Kasumi-1 (cell line): ENCODE measurements at regions not wholly inside any gene's neighbourhood (a gene's known extent, or its start where the extent isn't known, plus 50 kb on each side); places are given as distances from the start of the nearest gene placed in this dataset.

Source experiments
- DNase-seq, 2 experiments: peaks; one replicate each; lab custom pipeline; 2025; lab: John Stamatoyannopoulos, UW

GRCh38 chr4:106767991-106768390 is 268.1 kb downstream of the DKK2 start:
- DNase-seq, result no peak

GRCh38 chr4:106766519-106766918 is 269.6 kb downstream of the DKK2 start:
- no peak for DNase-seq

- DNase-seq, result no peak
These were observed 271.3 kb downstream of the DKK2 start for GRCh38 chr4:106764774-106765173.

- no peak for DNase-seq
These were observed 273.3 kb downstream of the DKK2 start for GRCh38 chr4:106762666-106763443.

- no peak for DNase-seq
These were observed 282.7 kb downstream of the DKK2 start for GRCh38 chr4:106753426-106753825.

- DNase-seq, result peak; percentile 54
These were observed 289.7 kb downstream of the DKK2 start for GRCh38 chr4:106746451-106746850.

- DNase-seq, result peak; percentile 23
These were observed 298.0 kb downstream of the DKK2 start for GRCh38 chr4:106738121-106738520.

- no peak for DNase-seq
These were observed 317.6 kb downstream of the DKK2 start for GRCh38 chr4:106718548-106718947.

- DNase-seq, result no peak
These were observed 319.0 kb downstream of the DKK2 start for GRCh38 chr4:106717091-106717490.

GRCh38 chr4:106715825-106716224 is 320.3 kb downstream of the DKK2 start:
- DNase-seq, result no peak

GRCh38 chr4:106708464-106708816 is 327.7 kb downstream of the DKK2 start:
- DNase-seq, result peak; percentile 46 to 56

GRCh38 chr4:106707776-106708463 is 328.2 kb downstream of the DKK2 start:
- DNase-seq, result peak; percentile 77 to 89

GRCh38 chr4:106704253-106704870 is 331.8 kb downstream of the DKK2 start:
- DNase-seq, result no peak

GRCh38 chr4:106700321-106700720 is 331.7 kb upstream of the GIMD1 start:
- DNase-seq, result no peak

- DNase-seq, result no peak
These were observed 330.1 kb upstream of the GIMD1 start for GRCh38 chr4:106698621-106699195.

- DNase-seq, result no peak
These were observed 327.1 kb upstream of the GIMD1 start for GRCh38 chr4:106695501-106696262.

- DNase-seq, result peak; percentile 35
These were observed 325.7 kb upstream of the GIMD1 start for GRCh38 chr4:106694232-106694631.

GRCh38 chr4:106691749-106692148 is 323.2 kb upstream of the GIMD1 start:
- peak; percentile 5 to 9 for DNase-seq

GRCh38 chr4:106690487-106690886 is 321.9 kb upstream of the GIMD1 start:
- peak; percentile 71 to 72 for DNase-seq

GRCh38 chr4:106687026-106687425 is 318.4 kb upstream of the GIMD1 start:
- DNase-seq, result no peak

- DNase-seq, result no peak
These were observed 312.9 kb upstream of the GIMD1 start for GRCh38 chr4:106681381-106681921.

GRCh38 chr4:106679063-106679462 is 310.5 kb upstream of the GIMD1 start:
- peak; percentile 58 to 72 for DNase-seq
